ENCODE measurements at regions not wholly inside any gene's neighbourhood (a gene's known extent, or its start where the extent isn't known, plus 50 kb on each side); places are given as distances from the start of the nearest gene placed in this dataset.

GRCh38 chr7:41053820-41054219, 649.1 kb downstream of the INHBA start:
- no peak for TF ChIP-seq YY1 (IDR thresholded peaks at IDR 0.05; ENCODE audit: low read depth, low read length)
- no peak for TF ChIP-seq CTCF (IDR thresholded peaks at IDR 0.05; ENCODE audit: control extremely low read depth in 1 of 3, insufficient read depth in 1 of 3, low read depth in 1 of 3, low read length in 3 of 3)
- TF ChIP-seq POLR2A (IDR thresholded peaks at IDR 0.05; ENCODE audit: control extremely low read depth in 1 of 2, low read depth in 2 of 2, low read length in 2 of 2) = no peak
- TF ChIP-seq MAX (IDR thresholded peaks at IDR 0.05) = no peak
- no peak for TF ChIP-seq CHD1 (IDR thresholded peaks at IDR 0.05; ENCODE audit: low read depth, low read length)
- no peak for TF ChIP-seq POLR2AphosphoS5 (IDR thresholded peaks at IDR 0.05; ENCODE audit: low read depth, low read length)
- no peak for TF ChIP-seq SRF (IDR thresholded peaks at IDR 0.05; ENCODE audit: low read depth, low read length)
- TF ChIP-seq RFX5 (IDR thresholded peaks at IDR 0.05; ENCODE audit: borderline replicate concordance, low read depth, low read length) = no peak
